EH (cell line): ENCODE measurements at regions not wholly inside any gene's neighbourhood (a gene's known extent, or its start where the extent isn't known, plus 50 kb on each side); places are given as distances from the start of the nearest gene placed in this dataset.
"Not testable (repeated sequence)": the region's sequence is repeated elsewhere in the genome, so short reads cannot be mapped to it uniquely, and the experiment has no call there.

Source experiments
- DNase-seq: peaks from one replicate; pipeline ENCODE4 v3.0.0-alpha.2; 2015; ENCODE audit warnings: low read depth

DNA sequence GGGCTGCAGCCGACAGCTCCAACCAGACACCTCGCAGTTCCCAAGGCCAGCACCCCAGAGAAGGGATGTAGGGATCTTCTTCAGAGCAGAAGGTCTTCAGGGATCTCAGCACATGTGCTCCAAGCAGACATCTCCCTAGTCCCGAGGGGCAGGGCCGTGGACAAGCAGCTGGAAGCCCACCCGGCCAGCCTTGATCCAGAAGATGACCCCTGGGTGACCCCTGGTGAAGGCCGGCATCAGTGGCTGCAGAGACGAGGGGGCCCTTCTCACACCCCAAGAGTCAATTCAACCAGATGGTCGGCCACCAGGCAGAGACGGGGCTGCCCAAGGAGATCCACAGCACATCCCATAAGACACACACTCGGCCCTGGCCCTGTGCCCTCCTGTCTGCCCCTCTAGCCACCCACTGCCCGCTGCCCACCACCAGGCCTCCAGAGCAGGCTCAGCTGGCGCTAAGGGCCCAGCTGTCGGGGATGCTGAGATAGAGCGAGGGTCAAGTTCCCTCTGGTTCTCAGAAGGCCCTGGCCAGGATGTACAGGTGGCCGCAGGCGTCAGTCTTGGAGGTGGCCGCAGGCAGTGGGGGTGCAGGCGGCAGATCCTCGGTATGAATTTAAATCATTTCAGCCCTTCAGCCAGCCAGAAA is 168.3 kb downstream of the BRD1 start:
- DNase-seq: no peak

DNA sequence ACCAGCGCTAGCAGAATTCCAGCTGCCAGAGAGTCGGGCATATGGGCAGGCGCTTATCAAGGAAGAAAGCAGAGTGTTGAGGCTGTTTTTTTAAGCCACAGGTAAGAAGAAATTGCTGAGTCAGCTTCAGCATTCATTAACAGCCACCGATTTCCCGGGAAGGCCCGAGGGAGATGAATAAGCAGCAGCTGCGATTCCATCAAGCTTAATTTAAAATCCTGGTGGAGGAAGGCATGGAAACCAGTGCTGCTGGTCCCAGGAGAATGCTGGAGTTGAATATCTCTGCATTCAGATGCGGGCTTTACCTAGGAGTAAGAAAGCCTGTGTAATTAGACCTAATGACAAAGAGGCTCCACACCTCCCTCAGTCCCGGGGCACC is 168.8 kb downstream of the BRD1 start:
- no peak for DNase-seq

DNA sequence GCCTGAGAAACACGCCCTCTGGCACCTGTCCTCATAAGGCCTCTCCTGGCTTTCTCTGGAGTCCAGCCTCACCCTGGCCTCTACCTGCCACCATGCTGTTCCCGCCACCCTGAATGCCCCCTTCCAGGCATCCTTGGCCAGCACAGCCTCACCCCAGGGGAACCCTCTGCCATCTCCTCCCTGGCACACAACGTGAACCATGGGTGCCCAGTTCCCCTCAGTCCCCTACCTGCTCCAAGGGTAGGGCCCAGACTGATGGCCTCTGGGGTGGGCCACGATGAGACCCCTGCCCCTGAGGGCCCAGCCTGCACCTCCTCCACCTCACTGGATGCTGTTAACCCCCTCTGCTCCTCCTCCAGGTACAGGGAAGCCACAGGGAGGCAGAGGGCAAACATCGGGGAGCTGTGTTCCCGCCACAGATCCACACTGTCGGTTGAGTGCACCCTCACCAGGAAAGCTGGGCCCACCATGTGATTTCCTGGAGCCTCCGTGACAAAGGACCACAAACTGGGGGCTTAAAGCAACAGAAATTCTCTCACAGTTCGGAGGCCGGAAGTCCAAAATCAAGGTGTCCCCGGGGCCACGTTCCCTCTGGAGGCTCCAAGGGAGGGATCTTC is 169.6 kb downstream of the BRD1 start:
- no peak for DNase-seq

DNA sequence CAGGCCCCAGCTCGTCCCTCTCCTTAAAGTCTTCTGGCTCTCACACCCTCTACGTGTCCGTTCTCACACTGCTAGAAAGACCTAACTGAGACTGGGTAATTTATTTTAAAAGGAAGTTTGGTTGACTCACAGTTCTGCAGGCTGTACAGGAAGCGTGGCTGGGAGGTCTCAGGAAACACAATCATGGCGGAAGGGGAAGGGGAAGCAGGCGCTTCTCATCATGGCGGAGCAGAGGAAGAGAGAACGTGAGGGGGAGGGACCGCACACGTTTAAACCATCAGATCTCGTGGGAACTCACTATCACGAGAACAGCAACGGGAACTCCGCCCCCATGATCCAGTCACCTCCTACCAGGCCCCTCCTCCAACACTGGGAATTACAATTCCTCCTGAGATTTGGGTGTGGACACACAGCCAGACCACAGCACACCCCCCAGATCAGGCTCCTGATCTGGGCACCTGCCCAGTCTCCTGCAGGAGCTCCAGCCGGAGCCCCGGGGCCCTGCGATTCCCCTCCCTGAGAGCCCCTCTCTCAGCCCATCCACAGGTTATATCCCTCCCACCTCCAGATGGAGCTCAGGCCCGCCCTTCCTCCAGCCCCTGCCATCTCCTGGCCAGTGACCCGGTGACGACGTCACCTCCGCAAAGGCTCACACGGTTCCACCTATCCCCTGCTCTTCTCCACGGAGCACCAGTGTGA is 170.2 kb downstream of the BRD1 start:
- no peak for DNase-seq

DNA sequence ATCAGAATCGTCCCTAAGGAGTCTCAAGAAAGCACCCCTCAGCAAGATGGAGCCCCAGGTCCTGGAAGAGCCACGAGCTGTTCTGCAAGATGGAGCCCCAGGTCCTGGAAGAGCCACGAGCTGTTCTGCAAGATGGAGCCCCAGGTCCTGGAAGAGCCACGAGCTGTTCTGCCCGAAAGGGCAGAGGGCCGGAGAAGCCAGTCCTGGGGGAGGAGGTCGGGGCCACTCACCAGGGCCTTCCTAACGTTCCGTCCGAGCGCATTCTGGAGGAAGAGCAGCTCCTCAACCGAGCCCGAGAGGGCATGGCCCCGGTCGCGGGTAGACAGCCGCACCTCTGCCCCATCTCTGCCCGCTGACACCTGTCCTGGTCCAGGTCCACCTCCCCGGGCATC is 170.8 kb downstream of the BRD1 start:
- not testable (repeated sequence) for DNase-seq

DNA sequence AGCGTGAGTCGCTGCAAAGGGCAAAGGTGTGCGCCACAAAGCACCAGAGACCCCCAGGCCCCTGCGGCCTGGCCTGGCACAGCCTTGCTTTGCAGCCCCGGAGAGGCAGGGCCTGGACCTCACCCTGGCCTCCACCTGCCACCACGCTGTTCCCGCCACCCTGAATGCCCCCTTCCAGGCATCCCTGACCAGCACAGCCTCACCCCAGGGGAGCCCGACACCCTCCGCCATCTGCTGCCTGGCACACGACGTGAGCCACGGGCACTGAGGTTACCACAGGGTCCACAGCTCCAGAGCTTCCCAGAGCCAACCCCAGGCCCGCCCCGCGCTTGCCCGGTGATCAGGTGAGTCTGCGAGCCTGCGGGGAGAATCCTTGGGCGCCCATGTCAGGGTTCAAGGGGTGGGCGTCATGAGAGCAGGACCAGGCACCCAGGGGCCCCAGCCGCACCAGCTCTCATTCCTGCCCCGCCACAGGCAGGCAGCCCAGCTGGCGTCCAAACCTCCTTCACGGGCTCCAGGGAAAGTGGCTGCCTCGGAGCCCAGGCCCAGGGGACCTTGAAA is 171.3 kb downstream of the BRD1 start:
- no peak for DNase-seq

DNA sequence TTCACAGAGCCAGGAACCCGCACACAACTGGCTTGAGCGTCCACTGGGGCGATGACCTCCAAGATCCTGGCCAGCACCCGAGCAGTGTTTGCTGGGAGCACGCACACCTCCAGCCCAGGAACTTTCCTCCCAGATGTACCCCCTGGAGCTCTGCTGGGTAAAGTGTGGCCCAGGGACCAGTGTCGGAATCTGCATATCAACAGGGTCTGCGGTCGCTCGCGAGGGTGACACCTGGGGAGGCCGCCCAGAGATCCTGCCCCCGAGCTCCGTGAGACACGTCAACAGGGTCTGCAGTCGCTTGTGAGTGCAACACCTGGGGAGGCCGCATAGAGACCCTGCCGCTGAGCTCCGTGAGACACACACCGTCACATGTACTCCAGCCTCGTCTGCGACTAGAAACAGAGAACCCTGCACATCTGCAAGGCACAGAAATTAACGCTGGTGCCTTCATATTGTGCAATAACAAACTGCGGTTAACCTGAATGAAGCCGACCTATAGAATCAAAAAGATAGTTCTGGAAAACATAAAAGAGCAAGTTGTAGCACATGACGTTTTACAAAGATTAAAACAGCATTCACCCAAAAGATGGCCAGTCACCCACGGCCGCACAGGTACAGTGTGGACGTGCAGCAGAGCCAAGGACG is 172.4 kb downstream of the BRD1 start:
- DNase-seq: no peak

DNA sequence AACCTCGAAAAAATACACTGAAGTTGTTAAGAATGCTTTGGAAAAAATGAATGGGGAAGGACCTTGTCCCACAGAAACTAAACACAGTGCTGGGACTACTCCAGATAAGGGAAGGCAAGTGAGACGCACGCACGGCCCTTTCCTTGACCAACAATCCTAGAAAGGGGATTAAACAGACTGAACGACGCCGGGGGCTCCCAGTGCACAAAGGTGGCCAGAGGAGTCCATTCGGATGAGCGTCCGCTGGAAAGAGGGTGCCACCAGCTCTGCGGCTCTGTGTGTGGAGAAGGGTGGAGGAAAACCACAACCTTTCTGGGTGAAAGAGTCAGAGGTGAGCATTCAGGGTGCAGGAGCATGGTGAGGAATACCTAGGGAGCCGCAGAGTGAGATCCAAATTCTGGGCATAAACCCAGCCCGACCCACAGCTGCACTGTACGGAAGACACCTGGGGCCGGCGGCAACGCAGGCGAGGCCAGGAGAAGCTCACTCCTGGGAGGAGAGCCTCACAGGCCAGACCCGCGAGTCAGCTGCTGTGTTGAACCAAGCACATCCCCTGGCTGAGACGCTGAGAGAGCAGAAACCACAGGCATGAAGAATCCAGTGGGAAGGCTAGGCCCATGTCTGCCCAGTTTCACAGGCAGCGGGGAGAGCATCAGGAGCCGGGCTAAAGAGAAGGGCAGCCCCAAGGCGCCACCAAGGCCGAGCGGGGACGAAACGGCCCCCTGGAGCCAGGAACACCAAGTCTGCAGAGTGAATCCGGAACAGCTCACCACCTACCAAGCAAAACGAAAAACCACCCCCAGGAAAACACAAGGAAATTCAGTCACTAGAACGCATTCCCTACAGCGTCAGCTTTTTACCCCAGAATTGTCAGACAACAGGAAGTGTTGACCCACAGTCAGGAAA is 177.1 kb downstream of the BRD1 start:
- DNase-seq: no peak

DNA sequence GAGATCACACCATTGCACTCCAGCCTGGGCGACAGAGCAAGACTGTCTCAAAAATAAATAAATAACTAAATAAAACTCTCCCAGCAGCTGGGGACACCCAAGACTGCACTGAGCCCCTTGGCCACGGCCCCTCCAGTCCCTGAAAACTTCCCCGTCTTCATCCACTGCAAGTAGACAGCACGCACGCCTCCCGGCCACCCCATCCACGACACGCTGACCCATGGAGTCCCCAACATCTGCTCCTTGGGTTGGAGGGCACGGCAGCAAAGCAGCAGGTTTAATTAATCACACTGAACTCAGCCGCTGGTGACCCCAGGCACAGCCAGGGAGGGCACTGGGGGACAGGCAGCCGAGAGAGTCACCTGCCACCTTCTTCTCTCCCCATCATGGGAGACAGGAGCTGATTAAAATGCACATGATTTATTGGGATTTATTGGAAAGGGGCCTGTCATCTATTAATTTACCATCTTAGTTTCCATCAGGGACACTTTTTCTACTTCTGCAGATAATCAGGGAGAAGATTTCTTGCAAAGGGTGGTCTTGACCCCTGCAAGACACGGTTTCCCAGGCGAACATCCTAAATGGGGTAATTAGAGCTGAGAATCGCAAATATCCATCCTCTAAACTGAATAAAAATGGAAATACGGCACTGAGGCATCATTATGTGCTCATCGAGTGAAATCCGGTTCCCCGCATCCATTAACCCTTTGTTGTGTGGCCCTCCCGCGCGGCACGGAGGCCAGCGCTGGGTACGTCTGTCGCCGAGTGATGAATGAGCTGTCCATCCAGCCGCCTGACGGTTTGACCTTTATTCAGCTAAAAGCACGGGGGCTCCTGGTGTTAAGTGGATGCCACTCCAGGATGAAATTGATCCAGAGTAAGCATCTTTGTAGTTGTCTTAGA is 178.3 kb downstream of the BRD1 start:
- no peak for DNase-seq

DNA sequence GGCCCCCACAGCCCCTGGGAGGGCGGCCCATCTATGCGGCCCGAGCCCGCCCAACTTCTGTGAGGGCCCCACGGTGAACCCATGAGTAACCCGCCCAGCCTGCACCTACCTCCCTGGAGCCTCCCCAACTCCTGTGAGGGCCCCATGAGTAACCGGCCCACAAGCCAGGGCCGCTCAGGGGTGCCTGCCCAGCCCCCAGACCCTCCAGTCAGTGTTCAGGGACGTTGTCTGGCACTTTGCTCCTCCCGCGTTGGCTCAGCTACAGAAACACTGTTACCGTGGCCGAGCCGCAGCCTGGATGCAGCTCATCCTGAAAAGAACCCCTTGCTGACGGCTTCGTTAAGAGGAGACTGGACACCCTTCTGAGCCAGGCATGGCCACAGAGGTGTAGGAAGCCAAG is 179.6 kb downstream of the BRD1 start:
- DNase-seq: no peak

DNA sequence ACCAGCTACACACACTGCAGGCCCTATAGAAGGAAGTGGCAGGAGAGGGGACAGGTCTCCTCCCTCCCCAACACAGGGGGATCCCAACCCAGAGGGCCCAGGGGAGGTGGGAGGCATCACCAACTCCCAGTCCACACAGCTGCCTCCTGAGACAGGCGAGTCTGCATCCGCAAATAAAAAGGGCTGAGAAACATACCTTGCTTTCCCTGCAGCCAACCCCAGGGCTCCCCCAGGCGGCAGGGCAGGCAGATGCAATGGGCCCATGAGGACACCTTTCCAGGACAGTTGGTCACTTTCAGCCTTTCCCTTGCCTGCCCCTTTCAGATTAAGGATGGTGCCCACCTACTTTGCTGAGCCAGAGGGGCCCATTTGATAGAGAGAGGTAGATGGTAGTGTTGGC is 180.0 kb downstream of the BRD1 start:
- DNase-seq: no peak

DNA sequence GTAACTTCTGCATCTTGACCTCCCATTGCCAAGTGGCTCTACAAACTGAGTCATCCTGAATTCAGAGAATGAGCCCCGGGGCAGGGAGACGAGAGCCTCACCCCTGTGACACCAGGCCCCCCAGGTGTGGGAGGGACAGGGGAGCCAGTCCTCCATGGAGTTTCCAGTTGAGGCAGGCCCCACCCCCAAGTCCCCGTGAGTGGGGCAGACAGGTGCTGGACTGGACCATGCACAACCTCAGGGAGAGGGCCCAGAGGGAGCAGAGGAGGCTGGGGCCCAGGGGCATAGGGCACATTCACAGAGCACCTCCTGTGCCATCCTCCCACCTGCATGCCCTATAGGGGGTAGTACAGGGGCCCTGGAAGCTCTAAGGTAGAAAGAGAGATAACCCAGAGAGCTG is 180.8 kb downstream of the BRD1 start:
- no peak for DNase-seq

DNA sequence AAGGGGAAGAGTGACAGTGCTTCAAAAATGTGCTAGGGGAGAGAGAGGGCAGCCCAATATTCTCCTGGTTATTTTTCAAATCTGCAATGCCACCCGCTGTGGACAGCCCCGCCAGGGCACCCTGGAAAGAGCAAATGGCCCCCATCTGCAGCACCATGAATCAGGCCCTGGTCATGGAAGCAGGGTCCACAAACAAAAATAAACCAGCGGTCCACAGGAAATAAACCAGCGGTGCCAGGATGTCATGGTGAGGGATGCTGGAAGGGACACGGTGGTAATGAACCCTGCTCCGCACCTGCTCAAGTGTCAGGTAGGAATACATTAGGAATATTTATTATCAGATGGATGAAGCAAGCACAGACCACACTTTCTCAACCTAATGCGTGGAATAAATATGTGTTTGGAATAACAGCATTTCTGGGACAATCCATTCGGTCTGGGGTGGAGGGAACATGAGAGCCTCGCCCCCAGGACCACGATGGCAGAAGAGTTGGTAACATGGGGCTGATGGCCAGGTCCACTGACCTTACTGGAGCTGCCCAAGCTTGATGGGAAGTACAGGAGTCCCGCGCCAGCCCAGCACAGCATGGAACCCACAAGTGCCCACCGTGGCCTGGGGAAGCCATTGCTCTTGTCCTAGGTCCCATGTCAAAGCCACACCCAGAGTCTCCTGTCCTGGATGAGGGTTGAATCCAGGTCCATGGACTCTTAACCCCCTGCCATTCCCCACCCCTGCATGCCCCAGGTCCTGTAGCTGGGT is 181.7 kb downstream of the BRD1 start:
- no peak for DNase-seq

DNA sequence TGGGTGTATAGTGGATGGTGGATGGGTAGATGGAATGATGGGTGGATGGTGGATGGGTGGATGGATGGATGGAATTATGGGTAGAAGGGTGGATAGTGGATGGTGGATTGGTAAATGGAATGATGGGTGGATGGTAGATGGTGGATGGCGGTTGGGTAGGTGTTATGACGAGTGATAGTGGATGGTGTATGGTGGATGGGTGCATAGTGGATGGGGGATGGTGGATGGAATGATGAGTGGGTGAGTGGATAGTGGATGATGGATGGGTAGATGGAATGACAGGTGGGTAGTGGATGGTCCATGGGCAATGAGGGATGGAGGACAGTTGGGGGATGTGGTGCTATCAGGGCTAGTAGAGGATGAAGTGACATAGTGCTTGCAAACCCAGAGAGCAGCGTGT is 182.4 kb downstream of the BRD1 start:
- no peak for DNase-seq

DNA sequence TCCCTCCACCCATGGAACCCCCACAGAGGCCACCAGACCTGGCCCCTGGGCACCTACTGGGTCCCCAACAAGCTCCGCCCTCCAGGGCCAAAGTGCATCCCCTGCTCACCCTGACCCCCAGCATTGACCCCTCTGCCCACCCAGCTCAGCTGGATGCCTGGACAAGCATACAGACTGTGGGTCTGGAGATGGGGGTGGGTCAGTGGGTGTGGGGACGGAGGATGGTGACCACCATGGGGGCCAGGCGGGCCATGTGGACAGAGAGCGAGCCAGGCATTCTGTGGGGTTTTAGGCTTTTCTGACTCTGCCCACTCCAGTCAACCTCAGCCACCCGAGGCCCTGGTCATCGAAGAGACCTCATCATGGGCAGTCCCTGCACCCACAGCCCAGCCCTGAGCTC is 183.7 kb downstream of the BRD1 start:
- DNase-seq: no peak

DNA sequence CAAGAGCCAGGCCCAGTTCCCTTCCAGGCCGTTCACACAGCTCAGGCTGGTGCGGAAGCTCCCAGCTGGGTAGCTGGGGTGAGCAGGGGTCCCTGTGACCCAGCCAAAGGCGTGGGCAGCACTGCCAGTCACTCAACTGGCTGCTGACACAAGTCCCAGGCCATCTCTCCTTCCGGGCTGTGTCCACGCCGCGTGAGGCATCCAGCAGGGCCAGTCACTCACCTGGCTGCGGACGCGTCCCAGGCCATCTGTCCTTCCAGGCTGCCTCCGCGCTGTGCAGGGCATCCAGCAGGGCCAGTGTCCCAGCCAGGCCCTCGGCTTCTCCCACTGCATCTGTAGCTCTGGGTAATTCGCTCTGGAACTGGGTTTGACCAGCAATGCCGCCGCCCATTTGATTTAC is 184.2 kb downstream of the BRD1 start:
- DNase-seq: no peak

DNA sequence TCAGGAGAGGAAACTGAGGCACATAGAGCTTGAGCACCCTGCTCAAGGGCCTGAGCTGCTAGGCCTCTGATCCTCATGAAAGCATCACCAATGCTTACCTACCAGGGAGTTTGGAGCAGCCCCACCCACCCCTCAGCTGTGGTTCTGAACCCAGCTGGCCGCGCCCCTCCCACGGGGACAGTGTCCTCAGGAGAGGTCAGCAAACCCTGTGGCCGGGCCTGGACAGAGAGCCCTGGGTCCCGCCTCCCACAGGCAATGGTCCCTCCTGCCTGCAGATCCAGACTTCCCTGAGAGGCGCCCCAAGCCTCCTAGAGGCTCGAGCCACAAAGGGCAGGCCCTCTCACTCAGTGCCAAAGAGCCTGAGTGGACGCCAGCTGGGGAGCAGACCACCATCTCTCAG is 184.9 kb downstream of the BRD1 start:
- DNase-seq: no peak

DNA sequence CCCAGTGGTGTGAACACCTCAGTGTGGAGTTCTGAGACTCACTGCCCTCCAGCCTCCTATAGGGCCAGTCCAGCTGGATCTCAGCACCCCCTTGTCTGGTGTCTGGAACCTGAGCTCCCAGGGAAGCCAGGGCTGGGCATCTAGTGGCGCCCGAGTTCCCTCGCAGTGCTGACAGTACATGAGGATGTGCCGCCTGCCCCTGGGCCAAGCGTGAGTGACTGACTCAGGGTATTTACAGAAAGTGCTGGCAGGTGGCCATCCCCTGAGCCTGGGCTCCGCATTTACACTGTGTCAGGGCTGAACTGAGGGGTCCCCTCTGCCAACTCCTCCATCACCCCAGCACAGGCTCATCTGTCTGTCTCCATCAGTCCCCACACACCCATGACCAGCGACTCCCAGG is 185.3 kb downstream of the BRD1 start:
- DNase-seq: no peak

DNA sequence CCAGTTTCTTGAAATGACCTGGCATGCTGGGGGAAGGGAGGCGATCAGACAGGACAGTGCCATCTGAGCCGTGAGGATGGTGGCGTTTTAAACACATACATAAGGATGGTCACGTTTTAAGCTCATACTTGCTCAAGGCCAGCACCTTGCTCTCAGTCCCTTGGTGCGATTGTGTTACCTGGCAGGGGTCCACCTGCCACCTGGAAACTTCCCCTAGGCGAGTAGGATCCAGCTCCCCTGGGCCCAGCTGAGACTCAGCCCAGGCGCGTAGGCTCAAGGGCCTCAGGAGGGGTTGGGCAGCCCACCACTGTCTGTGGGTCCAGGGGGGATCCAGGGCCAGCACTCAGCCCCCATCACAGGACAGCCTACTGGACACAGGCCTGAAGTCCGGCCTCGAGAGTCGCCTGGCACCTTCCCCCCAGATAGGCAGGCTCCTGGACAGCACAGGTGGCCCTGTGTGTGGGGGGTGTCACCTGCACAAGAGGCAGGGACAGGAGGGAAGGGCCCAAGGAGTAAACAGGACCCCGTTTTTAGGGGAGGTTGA is 185.8 kb downstream of the BRD1 start:
- no peak for DNase-seq
